ENCODE measurements at regions not wholly inside any gene's neighbourhood (a gene's known extent, or its start where the extent isn't known, plus 50 kb on each side); places are given as distances from the start of the nearest gene placed in this dataset.

- ChIA-PET POLR2A (no interaction called here), CTCF (no interaction called here)
- Histone ChIP-seq H3K27me3 (replicated peaks in 2 of 5; ENCODE audit: control insufficient read depth in 4 of 5, insufficient read depth in 5 of 5, low read length in 4 of 5) (no peaks in the 10 kb centered on the region), H3K27ac (ENCODE audit: insufficient read depth in 1 of 2, low read depth in 1 of 2, low read length in 2 of 2, poor library complexity in 1 of 2, severe bottlenecking in 2 of 2) (no peak overlapping the region), H3K4me1 (ENCODE audit: control extremely low read depth in 1 of 4, control insufficient read depth in 4 of 4, insufficient read depth in 4 of 4, low read length in 3 of 4) (no peaks in the 10 kb centered on the region), H3K9me3 (ENCODE audit: control extremely low read depth in 1 of 5, control insufficient read depth in 4 of 5, insufficient read depth in 2 of 5, low read depth in 1 of 5, low read length in 4 of 5) (peaks cover 0 to 3% (median 0%) of the 10 kb centered on the region in 5 experiments), H3K36me3 (ENCODE audit: control insufficient read depth in 4 of 4, insufficient read depth in 4 of 4, low read length in 3 of 4) (no peaks in the 10 kb centered on the region), H3K4me3 (ENCODE audit: control insufficient read depth in 1 of 7, extremely low read depth in 1 of 7, insufficient read depth in 4 of 7, low read depth in 2 of 7, low read length in 6 of 7) (no peak overlapping the region)
- no peak for DNase-seq
- WGBS (ENCODE audit: insufficient coverage), result no CpG with 5 or more reads among the region's 1 CpG
Observed at GRCh38 chr13:65914716-65915115, 1315.4 kb downstream of the PCDH9 start.

- Histone ChIP-seq H3K4me1 (ENCODE audit: control extremely low read depth in 1 of 4, control insufficient read depth in 4 of 4, insufficient read depth in 4 of 4, low read length in 3 of 4) (no peaks in the 10 kb centered on the region), H3K36me3 (ENCODE audit: control insufficient read depth in 4 of 4, insufficient read depth in 4 of 4, low read length in 3 of 4) (no peaks in the 10 kb centered on the region), H3K9me3 (ENCODE audit: control extremely low read depth in 1 of 5, control insufficient read depth in 4 of 5, insufficient read depth in 2 of 5, low read depth in 1 of 5, low read length in 4 of 5) (peaks cover 0 to 5% (median 2%) of the 10 kb centered on the region in 5 experiments), H3K27ac (ENCODE audit: insufficient read depth in 1 of 2, low read depth in 1 of 2, low read length in 2 of 2, poor library complexity in 1 of 2, severe bottlenecking in 2 of 2) (no peak overlapping the region), H3K27me3 (replicated peaks in 2 of 5; ENCODE audit: control insufficient read depth in 4 of 5, insufficient read depth in 5 of 5, low read length in 4 of 5) (no peaks in the 10 kb centered on the region), H3K4me3 (ENCODE audit: control insufficient read depth in 1 of 7, extremely low read depth in 1 of 7, insufficient read depth in 4 of 7, low read depth in 2 of 7, low read length in 6 of 7) (no peak overlapping the region)
- ChIA-PET CTCF (no interaction called here), POLR2A (no interaction called here)
- WGBS (ENCODE audit: insufficient coverage), result 59% methylated on average over 2 of the region's 2 CpGs
- DNase-seq, result no peak
Observed at GRCh38 chr13:65913173-65913572, 1317.0 kb downstream of the PCDH9 start.

DNA sequence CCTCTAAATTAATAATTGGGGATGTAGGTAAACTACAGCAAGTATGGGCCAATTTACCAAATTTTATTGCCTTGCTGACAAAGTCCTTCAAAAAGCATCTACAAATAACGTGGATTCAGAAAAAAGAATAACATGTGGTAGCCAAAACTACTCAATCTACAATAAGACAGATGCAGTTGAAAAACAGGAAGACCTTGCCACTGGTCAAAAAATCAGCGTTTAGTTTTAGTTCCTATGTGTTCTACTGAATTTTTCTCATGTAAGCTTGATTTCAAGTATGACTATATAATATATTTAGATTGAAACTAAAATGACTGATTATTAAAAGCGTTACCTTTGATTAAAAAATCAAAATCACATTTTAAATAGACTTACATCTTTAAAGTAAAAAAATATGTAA, 1317.6 kb downstream of the PCDH9 start:
- Histone ChIP-seq H3K9me3 (ENCODE audit: control extremely low read depth in 1 of 5, control insufficient read depth in 4 of 5, insufficient read depth in 2 of 5, low read depth in 1 of 5, low read length in 4 of 5) (peaks cover 1 to 6% (median 3%) of the 10 kb centered on the region in 5 experiments), H3K36me3 (ENCODE audit: control insufficient read depth in 4 of 4, insufficient read depth in 4 of 4, low read length in 3 of 4) (no peaks in the 10 kb centered on the region), H3K27me3 (replicated peaks in 2 of 5; ENCODE audit: control insufficient read depth in 4 of 5, insufficient read depth in 5 of 5, low read length in 4 of 5) (no peaks in the 10 kb centered on the region), H3K4me3 (ENCODE audit: control insufficient read depth in 1 of 7, extremely low read depth in 1 of 7, insufficient read depth in 4 of 7, low read depth in 2 of 7, low read length in 6 of 7) (no peak overlapping the region), H3K27ac (ENCODE audit: insufficient read depth in 1 of 2, low read depth in 1 of 2, low read length in 2 of 2, poor library complexity in 1 of 2, severe bottlenecking in 2 of 2) (no peak overlapping the region), H3K4me1 (ENCODE audit: control extremely low read depth in 1 of 4, control insufficient read depth in 4 of 4, insufficient read depth in 4 of 4, low read length in 3 of 4) (no peaks in the 10 kb centered on the region)
- ChIA-PET POLR2A (no interaction called here), CTCF (no interaction called here)
- peak in 1 of 3 donors; percentile 1 for DNase-seq
- WGBS (ENCODE audit: insufficient coverage), result no CpG with 5 or more reads among the region's 3 CpGs

- Histone ChIP-seq H3K27ac (ENCODE audit: insufficient read depth in 1 of 2, low read depth in 1 of 2, low read length in 2 of 2, poor library complexity in 1 of 2, severe bottlenecking in 2 of 2) (no peak overlapping the region), H3K27me3 (replicated peaks in 2 of 5; ENCODE audit: control insufficient read depth in 4 of 5, insufficient read depth in 5 of 5, low read length in 4 of 5) (no peaks in the 10 kb centered on the region), H3K4me1 (ENCODE audit: control extremely low read depth in 1 of 4, control insufficient read depth in 4 of 4, insufficient read depth in 4 of 4, low read length in 3 of 4) (no peaks in the 10 kb centered on the region), H3K9me3 (ENCODE audit: control extremely low read depth in 1 of 5, control insufficient read depth in 4 of 5, insufficient read depth in 2 of 5, low read depth in 1 of 5, low read length in 4 of 5) (peaks cover 1 to 6% (median 3%) of the 10 kb centered on the region in 5 experiments), H3K36me3 (ENCODE audit: control insufficient read depth in 4 of 4, insufficient read depth in 4 of 4, low read length in 3 of 4) (no peaks in the 10 kb centered on the region), H3K4me3 (ENCODE audit: control insufficient read depth in 1 of 7, extremely low read depth in 1 of 7, insufficient read depth in 4 of 7, low read depth in 2 of 7, low read length in 6 of 7) (no peak overlapping the region)
- WGBS (ENCODE audit: insufficient coverage), result 94% methylated on average over 2 of the region's 3 CpGs
- ChIA-PET CTCF (no interaction called here), POLR2A (no interaction called here)
- DNase-seq, result no peak
Observed at GRCh38 chr13:65911546-65912193, 1318.5 kb downstream of the PCDH9 start.

- no peaks in the 10 kb centered on the region for H3K36me3 ChIP-seq (ENCODE audit: control insufficient read depth in 4 of 4, insufficient read depth in 4 of 4, low read length in 3 of 4)
- no peaks in the 10 kb centered on the region for H3K27me3 ChIP-seq (replicated peaks in 2 of 5; ENCODE audit: control insufficient read depth in 4 of 5, insufficient read depth in 5 of 5, low read length in 4 of 5)
- no peak for DNase-seq
- CTCF ChIA-PET, result no interaction called here
- POLR2A ChIA-PET, result no interaction called here
- 92% methylated on average over 1 of the region's 1 CpG for WGBS (ENCODE audit: insufficient coverage)
- no peak overlapping the region for H3K4me3 ChIP-seq (ENCODE audit: control insufficient read depth in 1 of 7, extremely low read depth in 1 of 7, insufficient read depth in 4 of 7, low read depth in 2 of 7, low read length in 6 of 7)
- H3K9me3 ChIP-seq (ENCODE audit: control extremely low read depth in 1 of 5, control insufficient read depth in 4 of 5, insufficient read depth in 2 of 5, low read depth in 1 of 5, low read length in 4 of 5), result peaks cover 1 to 6% (median 3%) of the 10 kb centered on the region in 5 experiments
- H3K27ac ChIP-seq (ENCODE audit: insufficient read depth in 1 of 2, low read depth in 1 of 2, low read length in 2 of 2, poor library complexity in 1 of 2, severe bottlenecking in 2 of 2), result no peak overlapping the region
- no peaks in the 10 kb centered on the region for H3K4me1 ChIP-seq (ENCODE audit: control extremely low read depth in 1 of 4, control insufficient read depth in 4 of 4, insufficient read depth in 4 of 4, low read length in 3 of 4)
Observed at GRCh38 chr13:65909501-65909900, 1320.6 kb downstream of the PCDH9 start.

- DNase-seq, result no peak
- CTCF ChIA-PET, result no interaction called here
Observed at GRCh38 chr13:65907666-65908525, 1322.2 kb downstream of the PCDH9 start.

GRCh38 chr13:65901723-65902122, 1328.4 kb downstream of the PCDH9 start:
- CTCF ChIA-PET, result no interaction called here
- no peak overlapping the region for H3K27ac ChIP-seq (ENCODE audit: insufficient read depth in 1 of 2, low read depth in 1 of 2, low read length in 2 of 2, poor library complexity in 1 of 2, severe bottlenecking in 2 of 2)
- no peak overlapping the region for H3K4me3 ChIP-seq (ENCODE audit: control insufficient read depth in 1 of 7, extremely low read depth in 1 of 7, insufficient read depth in 4 of 7, low read depth in 2 of 7, low read length in 6 of 7)
- DNase-seq, result no peak
- peaks cover 0 to 3% (median 0%) of the 10 kb centered on the region in 5 experiments for H3K9me3 ChIP-seq (ENCODE audit: control extremely low read depth in 1 of 5, control insufficient read depth in 4 of 5, insufficient read depth in 2 of 5, low read depth in 1 of 5, low read length in 4 of 5)
- H3K36me3 ChIP-seq (ENCODE audit: control insufficient read depth in 4 of 4, insufficient read depth in 4 of 4, low read length in 3 of 4), result no peaks in the 10 kb centered on the region
- POLR2A ChIA-PET, result no interaction called here
- no peaks in the 10 kb centered on the region for H3K27me3 ChIP-seq (replicated peaks in 2 of 5; ENCODE audit: control insufficient read depth in 4 of 5, insufficient read depth in 5 of 5, low read length in 4 of 5)
- H3K4me1 ChIP-seq (ENCODE audit: control extremely low read depth in 1 of 4, control insufficient read depth in 4 of 4, insufficient read depth in 4 of 4, low read length in 3 of 4), result no peaks in the 10 kb centered on the region

More at GRCh38 chr13:65907666-65908525, 1322.2 kb downstream of the PCDH9 start:
- Histone ChIP-seq H3K27me3 (replicated peaks in 2 of 5; ENCODE audit: control insufficient read depth in 4 of 5, insufficient read depth in 5 of 5, low read length in 4 of 5) (no peaks in the 10 kb centered on the region), H3K36me3 (ENCODE audit: control insufficient read depth in 4 of 4, insufficient read depth in 4 of 4, low read length in 3 of 4) (no peaks in the 10 kb centered on the region), H3K4me3 (ENCODE audit: control insufficient read depth in 1 of 7, extremely low read depth in 1 of 7, insufficient read depth in 4 of 7, low read depth in 2 of 7, low read length in 6 of 7) (no peak overlapping the region), H3K9me3 (ENCODE audit: control extremely low read depth in 1 of 5, control insufficient read depth in 4 of 5, insufficient read depth in 2 of 5, low read depth in 1 of 5, low read length in 4 of 5) (peaks cover 1 to 6% (median 3%) of the 10 kb centered on the region in 5 experiments), H3K4me1 (ENCODE audit: control extremely low read depth in 1 of 4, control insufficient read depth in 4 of 4, insufficient read depth in 4 of 4, low read length in 3 of 4) (no peaks in the 10 kb centered on the region), H3K27ac (ENCODE audit: insufficient read depth in 1 of 2, low read depth in 1 of 2, low read length in 2 of 2, poor library complexity in 1 of 2, severe bottlenecking in 2 of 2) (no peak overlapping the region)
- WGBS (ENCODE audit: insufficient coverage), result no CpG with 5 or more reads among the region's 7 CpGs
- POLR2A ChIA-PET, result no interaction called here
